ENCODE measurements at regions not wholly inside any gene's neighbourhood (a gene's known extent, or its start where the extent isn't known, plus 50 kb on each side); places are given as distances from the start of the nearest gene placed in this dataset.

DNA sequence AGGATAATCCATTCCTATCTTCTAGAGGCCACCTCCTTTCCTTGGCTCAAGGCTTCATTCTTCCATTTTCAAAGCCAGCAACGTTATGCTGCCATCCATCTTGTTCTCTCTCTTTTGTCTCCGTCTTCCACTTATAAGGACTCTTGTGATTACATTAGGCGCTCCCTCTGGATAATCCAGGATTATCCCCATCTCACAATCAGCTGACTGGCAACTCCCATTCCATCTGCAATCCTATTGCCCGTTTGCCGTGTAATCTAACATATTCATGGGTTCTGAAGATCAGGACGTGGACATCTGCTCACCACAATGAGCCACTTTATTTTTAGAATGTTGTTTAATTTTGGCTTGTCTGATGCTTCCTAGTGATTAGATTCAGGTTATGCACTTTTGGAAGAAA, 89.3 kb downstream of the EBNA1BP2 start:
- H3K27me3 ChIP-seq (ENCODE audit: low read depth, low read length): no peaks in the 10 kb centered on the region
- H2AFZ ChIP-seq (ENCODE audit: low read depth, low read length): no peak overlapping the region
- H3K27ac ChIP-seq (ENCODE audit: low read length): no peak overlapping the region
- no peak for TF ChIP-seq EZH2phosphoT487 (IDR thresholded peaks at IDR 0.05; ENCODE audit: low read depth)
- TF ChIP-seq, protein P1, sequence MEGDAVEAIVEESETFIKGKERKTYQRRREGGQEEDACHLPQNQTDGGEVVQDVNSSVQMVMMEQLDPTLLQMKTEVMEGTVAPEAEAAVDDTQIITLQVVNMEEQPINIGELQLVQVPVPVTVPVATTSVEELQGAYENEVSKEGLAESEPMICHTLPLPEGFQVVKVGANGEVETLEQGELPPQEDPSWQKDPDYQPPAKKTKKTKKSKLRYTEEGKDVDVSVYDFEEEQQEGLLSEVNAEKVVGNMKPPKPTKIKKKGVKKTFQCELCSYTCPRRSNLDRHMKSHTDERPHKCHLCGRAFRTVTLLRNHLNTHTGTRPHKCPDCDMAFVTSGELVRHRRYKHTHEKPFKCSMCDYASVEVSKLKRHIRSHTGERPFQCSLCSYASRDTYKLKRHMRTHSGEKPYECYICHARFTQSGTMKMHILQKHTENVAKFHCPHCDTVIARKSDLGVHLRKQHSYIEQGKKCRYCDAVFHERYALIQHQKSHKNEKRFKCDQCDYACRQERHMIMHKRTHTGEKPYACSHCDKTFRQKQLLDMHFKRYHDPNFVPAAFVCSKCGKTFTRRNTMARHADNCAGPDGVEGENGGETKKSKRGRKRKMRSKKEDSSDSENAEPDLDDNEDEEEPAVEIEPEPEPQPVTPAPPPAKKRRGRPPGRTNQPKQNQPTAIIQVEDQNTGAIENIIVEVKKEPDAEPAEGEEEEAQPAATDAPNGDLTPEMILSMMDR (IDR thresholded peaks at IDR 0.05; ENCODE audit: low read depth, low read length): no peak
- H3K9me3 ChIP-seq (ENCODE audit: insufficient read depth, low read length): no peaks in the 10 kb centered on the region
- no peak overlapping the region for H3K4me3 ChIP-seq (ENCODE audit: low read length)
- H4K20me1 ChIP-seq (ENCODE audit: insufficient read depth, low read length): no peaks in the 10 kb centered on the region
- no peak overlapping the region for H3K4me2 ChIP-seq (ENCODE audit: low read length)
- no peaks in the 10 kb centered on the region for H3K79me2 ChIP-seq (ENCODE audit: low read length)
- no peak overlapping the region for H3K9ac ChIP-seq (ENCODE audit: low read length)
- no peaks in the 10 kb centered on the region for H3K36me3 ChIP-seq (replicated peaks; ENCODE audit: low read depth, low read length)
- H3K4me1 ChIP-seq (ENCODE audit: low read length): no peaks in the 10 kb centered on the region

DNA sequence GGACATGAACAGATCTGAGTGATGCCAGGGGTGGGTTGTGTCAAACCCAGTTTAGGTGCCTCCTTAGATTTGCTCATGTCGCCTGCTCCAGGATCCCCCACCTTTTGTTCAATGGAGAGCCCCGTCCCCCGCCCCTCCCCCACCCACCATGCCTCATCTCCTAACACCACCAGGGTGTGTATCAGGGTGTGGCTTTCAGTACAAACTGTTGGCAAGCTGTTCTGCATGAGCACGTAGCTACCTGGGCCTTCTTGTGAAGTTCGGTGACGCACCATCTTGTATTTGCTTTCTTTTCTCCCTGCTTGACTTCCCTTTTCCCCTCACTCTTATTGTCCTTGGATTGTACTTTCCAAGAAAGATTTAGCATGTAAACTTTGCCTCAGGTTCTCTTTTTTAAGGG, 94.8 kb downstream of the EBNA1BP2 start:
- no peaks in the 10 kb centered on the region for H4K20me1 ChIP-seq (ENCODE audit: insufficient read depth, low read length)
- no peak overlapping the region for H3K4me2 ChIP-seq (ENCODE audit: low read length)
- peaks cover 10% of the 10 kb centered on the region for H3K4me1 ChIP-seq (ENCODE audit: low read length)
- no peaks in the 10 kb centered on the region for H3K36me3 ChIP-seq (replicated peaks; ENCODE audit: low read depth, low read length)
- no peak overlapping the region for H3K27ac ChIP-seq (ENCODE audit: low read length)
- H3K27me3 ChIP-seq (ENCODE audit: low read depth, low read length): no peaks in the 10 kb centered on the region
- no peaks in the 10 kb centered on the region for H3K79me2 ChIP-seq (ENCODE audit: low read length)
- H3K4me3 ChIP-seq (ENCODE audit: low read length): no peak overlapping the region
- H3K9me3 ChIP-seq (ENCODE audit: insufficient read depth, low read length): no peaks in the 10 kb centered on the region
- no peak overlapping the region for H2AFZ ChIP-seq (ENCODE audit: low read depth, low read length)
- H3K9ac ChIP-seq (ENCODE audit: low read length): no peak overlapping the region
- TF ChIP-seq, protein P1 (IDR thresholded peaks at IDR 0.05; ENCODE audit: low read depth, low read length): no peak
- no peak for TF ChIP-seq EZH2phosphoT487 (IDR thresholded peaks at IDR 0.05; ENCODE audit: low read depth)

DNA sequence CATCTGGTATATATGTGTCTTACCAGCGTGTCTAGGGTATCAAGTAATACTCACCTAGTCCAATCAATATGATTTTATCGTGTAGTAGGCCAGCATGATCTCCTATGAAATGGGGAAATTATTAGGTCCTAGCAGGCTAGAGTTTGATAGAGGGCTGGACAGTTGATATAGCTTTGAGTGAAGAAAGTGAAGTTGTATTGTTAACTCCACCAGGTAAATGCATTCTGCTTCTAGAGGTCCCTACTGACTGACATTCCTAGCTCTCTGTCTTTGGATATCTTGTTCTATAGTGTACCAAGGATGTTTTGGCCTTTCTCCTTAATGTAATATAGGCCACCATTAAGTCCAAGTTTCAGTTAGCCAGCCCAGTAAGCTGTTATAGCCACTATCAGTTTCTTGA, 97.4 kb downstream of the EBNA1BP2 start:
- Histone ChIP-seq H3K27ac (ENCODE audit: low read length) (no peak overlapping the region), H3K4me2 (ENCODE audit: low read length) (no peak overlapping the region), H3K79me2 (ENCODE audit: low read length) (no peaks in the 10 kb centered on the region), H2AFZ (ENCODE audit: low read depth, low read length) (no peak overlapping the region), H4K20me1 (ENCODE audit: insufficient read depth, low read length) (no peaks in the 10 kb centered on the region), H3K4me1 (ENCODE audit: low read length) (peaks cover 21% of the 10 kb centered on the region), H3K27me3 (ENCODE audit: low read depth, low read length) (no peaks in the 10 kb centered on the region), H3K4me3 (ENCODE audit: low read length) (no peak overlapping the region), H3K9me3 (ENCODE audit: insufficient read depth, low read length) (no peaks in the 10 kb centered on the region), H3K9ac (ENCODE audit: low read length) (no peak overlapping the region), H3K36me3 (replicated peaks; ENCODE audit: low read depth, low read length) (no peaks in the 10 kb centered on the region)
- TF ChIP-seq, protein P1 (IDR thresholded peaks at IDR 0.05; ENCODE audit: low read depth, low read length): no peak
- no peak for TF ChIP-seq EZH2phosphoT487 (IDR thresholded peaks at IDR 0.05; ENCODE audit: low read depth)

DNA sequence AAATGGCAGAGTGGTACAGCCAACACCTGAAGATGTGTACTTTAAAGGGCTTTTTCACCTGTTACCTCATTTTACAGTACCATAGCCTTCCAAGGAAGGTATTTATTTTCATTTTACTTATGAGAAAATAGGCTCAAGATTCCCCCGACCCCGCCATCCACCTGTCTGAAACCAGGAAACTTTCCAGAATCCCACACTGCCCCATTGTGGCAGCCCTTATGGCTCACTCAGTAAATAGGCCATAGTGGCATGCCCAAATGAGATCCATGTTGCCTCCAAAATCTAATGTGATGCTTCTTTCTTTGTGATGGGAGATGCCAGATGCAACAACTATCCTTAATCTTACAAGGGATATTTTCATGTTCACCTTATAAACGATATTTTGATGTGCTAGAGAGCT, 97.8 kb downstream of the EBNA1BP2 start:
- Histone ChIP-seq H4K20me1 (ENCODE audit: insufficient read depth, low read length) (no peaks in the 10 kb centered on the region), H3K4me3 (ENCODE audit: low read length) (no peak overlapping the region), H3K4me2 (ENCODE audit: low read length) (no peak overlapping the region), H3K79me2 (ENCODE audit: low read length) (no peaks in the 10 kb centered on the region), H2AFZ (ENCODE audit: low read depth, low read length) (no peak overlapping the region), H3K9ac (ENCODE audit: low read length) (no peak overlapping the region), H3K27me3 (ENCODE audit: low read depth, low read length) (no peaks in the 10 kb centered on the region), H3K4me1 (ENCODE audit: low read length) (peaks cover 21% of the 10 kb centered on the region), H3K36me3 (replicated peaks; ENCODE audit: low read depth, low read length) (no peaks in the 10 kb centered on the region), H3K9me3 (ENCODE audit: insufficient read depth, low read length) (no peaks in the 10 kb centered on the region), H3K27ac (ENCODE audit: low read length) (no peak overlapping the region)
- TF ChIP-seq, protein P1 (IDR thresholded peaks at IDR 0.05; ENCODE audit: low read depth, low read length): peak; percentile 17
- no peak for TF ChIP-seq EZH2phosphoT487 (IDR thresholded peaks at IDR 0.05; ENCODE audit: low read depth)
